ENCODE measurements at regions not wholly inside any gene's neighbourhood (a gene's known extent, or its start where the extent isn't known, plus 50 kb on each side); places are given as distances from the start of the nearest gene placed in this dataset.

- no peak for TF ChIP-seq CTCF (IDR thresholded peaks at IDR 0.05 in 2 of 3, conservative IDR thresholded peaks at IDR 0.05 in 1 of 3; ENCODE audit: control insufficient read depth in 2 of 3, extremely low read depth in 1 of 3, insufficient read depth in 1 of 3, low read depth in 3 of 3, low read length in 3 of 3)
- TF ChIP-seq E2F8 (IDR thresholded peaks at IDR 0.05; ENCODE audit: low read depth, partially characterized antibody): no peak
- no peak for TF ChIP-seq MEF2B (IDR thresholded peaks at IDR 0.05; ENCODE audit: partially characterized antibody, poor library complexity, severe bottlenecking)
- TF ChIP-seq BMI1 (IDR thresholded peaks at IDR 0.05; ENCODE audit: borderline replicate concordance): no peak
- TF ChIP-seq EP300 (IDR thresholded peaks at IDR 0.05; ENCODE audit: borderline replicate concordance in 1 of 2, control insufficient read depth in 1 of 2, low read depth in 2 of 2, low read length in 2 of 2): no peak
Measured at GRCh38 chr10:131655101-131655849, 245.5 kb upstream of the PPP2R2D start (continued).

- H3K4me3 ChIP-seq: no peak overlapping the region
- ChIA-PET CTCF (no interaction called here), RAD21 (ENCODE audit: unreplicated experiment) (no interaction called here), SMC1A (ENCODE audit: uncharacterized antibody, unreplicated experiment) (no interaction called here), POLR2A (no interaction called here)
- ATAC-seq (no peak), DNase-seq (ENCODE audit: low read depth, low spot score) (no peak), FAIRE-seq (no peak)
- H3K9ac ChIP-seq (ENCODE audit: control insufficient read depth, insufficient read depth, low read length): no peak overlapping the region
- no peak overlapping the region for H3K27ac ChIP-seq (ENCODE audit: control insufficient read depth, insufficient read depth)
- TF ChIP-seq MEF2A (IDR thresholded peaks at IDR 0.05; ENCODE audit: insufficient read depth, low read depth, low read length): no peak
- intact Hi-C loops (cut with micrococcal nuclease; ENCODE audit: unreplicated experiment): no loop called here
- H3K27me3 ChIP-seq (replicated peaks in 1 of 2; ENCODE audit: control insufficient read depth in 2 of 2, insufficient read depth in 2 of 2, low read length in 1 of 2): no peaks in the 10 kb centered on the region
- WGBS (ENCODE audit: insufficient coverage, insufficient replicate concordance, low lambda C conversion rate, missing lambda C conversion rate): 30% methylated on average over 7 of the region's 7 CpGs
- no peak overlapping the region for H3K4me2 ChIP-seq (ENCODE audit: control insufficient read depth, insufficient read depth)
- BruUV-seq (replicated peaks): no TSS peak
- no peaks in the 10 kb centered on the region for H3K79me2 ChIP-seq (ENCODE audit: control insufficient read depth, insufficient read depth, low read length)
- H4K20me1 ChIP-seq (ENCODE audit: control insufficient read depth, insufficient read depth): no peaks in the 10 kb centered on the region
- no peaks in the 10 kb centered on the region for H3K9me3 ChIP-seq (replicated peaks; ENCODE audit: control insufficient read depth, insufficient read depth, low read length)
- in situ Hi-C loops (cut with MboI): no loop called here
- H3K36me3 ChIP-seq (ENCODE audit: control insufficient read depth in 2 of 2, insufficient read depth in 2 of 2, low read length in 1 of 2): no peaks in the 10 kb centered on the region
- H3K4me1 ChIP-seq (ENCODE audit: control insufficient read depth, insufficient read depth, low read length): no peaks in the 10 kb centered on the region
- no peak overlapping the region for H2AFZ ChIP-seq (ENCODE audit: control insufficient read depth, low read depth, low read length)
Measured at GRCh38 chr10:131656009-131656408, 244.8 kb upstream of the PPP2R2D start.
